CD4-positive, alpha-beta memory T cell (primary cell): ENCODE measurements at regions not wholly inside any gene's neighbourhood (a gene's known extent, or its start where the extent isn't known, plus 50 kb on each side); places are given as distances from the start of the nearest gene placed in this dataset.
A peak's percentile ranks its signal among the peaks of the same experiment; 100 is the strongest.

Source experiments
- CTCF ChIA-PET: fragments of 350-600 bp; sonication (Branson Sonifier 250); formaldehyde crosslinking; loops from one replicate; lab custom pipeline; 2021; ENCODE audit warnings: inconsistent platforms; ENCODE audit not compliant: partially characterized antibody; lab: Charles Lee
- POLR2A ChIA-PET: fragments of 350-600 bp; sonication (Branson Sonifier 250); formaldehyde crosslinking; loops from one replicate; lab custom pipeline; 2021; ENCODE audit not compliant: partially characterized antibody; lab: Charles Lee
- DNase-seq, 5 donors: peaks; one replicate each; pipeline versions ENCODE4 v3.0.0 to v3.0.0-alpha.2; 2020 to 2022; ENCODE audit warnings: mixed read lengths in 1 of 5
- H3K27ac ChIP-seq: one replicate; pipeline ENCODE4 v1.7.0; 2013; ENCODE audit warnings: low read depth, low read length
- H3K27me3 ChIP-seq: 2 replicates; pipeline ENCODE4 v1.7.0; 2013; ENCODE audit warnings: mild to moderate bottlenecking, low read length, moderate library complexity; ENCODE audit not compliant: insufficient read depth
- H3K36me3 ChIP-seq: 2 replicates; pipeline ENCODE4 v1.7.0; 2013; ENCODE audit warnings: mild to moderate bottlenecking, low read length, moderate library complexity; ENCODE audit not compliant: insufficient read depth
- H3K4me1 ChIP-seq: 2 replicates; pipeline ENCODE4 v1.7.0; 2013; ENCODE audit warnings: mild to moderate bottlenecking, low read length, moderate library complexity; ENCODE audit not compliant: insufficient read depth
- H3K4me3 ChIP-seq, 2 donors: one replicate each; pipeline ENCODE4 v1.7.0; 2013; ENCODE audit warnings: low read length in 2 of 2, mild to moderate bottlenecking in 1 of 2
- H3K9me3 ChIP-seq, 2 donors: one replicate each; pipeline ENCODE4 v1.7.0; 2013; ENCODE audit warnings: low read length in 2 of 2, control low read depth in 1 of 2; ENCODE audit not compliant: control insufficient read depth in 1 of 2
- H3K27ac Mint-ChIP-seq, 7 donors: one replicate each; pipeline ENCODE4 v1.8.0; 2020 to 2021; ENCODE audit warnings: mixed read lengths in 7 of 7, mild to moderate bottlenecking in 6 of 7, inconsistent platforms in 3 of 7, moderate library complexity in 3 of 7
- H3K27me3 Mint-ChIP-seq, 2 donors: one replicate each; pipeline ENCODE4 v1.8.0; 2020 to 2021; ENCODE audit warnings: mixed read lengths in 2 of 2
- H3K36me3 Mint-ChIP-seq, 2 donors: one replicate each; pipeline ENCODE4 v1.8.0; 2020 to 2021; ENCODE audit warnings: mixed read lengths in 2 of 2, inconsistent platforms in 1 of 2, mild to moderate bottlenecking in 1 of 2
- H3K4me1 Mint-ChIP-seq, 4 donors: one replicate each; pipeline ENCODE4 v1.8.0; 2020 to 2021; ENCODE audit warnings: mixed read lengths in 4 of 4, mild to moderate bottlenecking in 1 of 4
- H3K4me3 Mint-ChIP-seq, 8 donors: one replicate each; pipeline ENCODE4 v1.8.0; 2020 to 2021; ENCODE audit warnings: mixed read lengths in 8 of 8, mild to moderate bottlenecking in 7 of 8, moderate library complexity in 6 of 8, inconsistent platforms in 3 of 8
- H3K9me3 Mint-ChIP-seq, 8 donors: one replicate each; pipeline ENCODE4 v1.8.0; 2020 to 2021; ENCODE audit warnings: mixed read lengths in 8 of 8, mild to moderate bottlenecking in 5 of 8, inconsistent platforms in 3 of 8, moderate library complexity in 1 of 8
- intact Hi-C: fragments of 100-400 bp; cut with micrococcal nuclease; formaldehyde crosslinking; loops from one replicate; pipeline ENCODE4 v1.15.1; 2023

DNA sequence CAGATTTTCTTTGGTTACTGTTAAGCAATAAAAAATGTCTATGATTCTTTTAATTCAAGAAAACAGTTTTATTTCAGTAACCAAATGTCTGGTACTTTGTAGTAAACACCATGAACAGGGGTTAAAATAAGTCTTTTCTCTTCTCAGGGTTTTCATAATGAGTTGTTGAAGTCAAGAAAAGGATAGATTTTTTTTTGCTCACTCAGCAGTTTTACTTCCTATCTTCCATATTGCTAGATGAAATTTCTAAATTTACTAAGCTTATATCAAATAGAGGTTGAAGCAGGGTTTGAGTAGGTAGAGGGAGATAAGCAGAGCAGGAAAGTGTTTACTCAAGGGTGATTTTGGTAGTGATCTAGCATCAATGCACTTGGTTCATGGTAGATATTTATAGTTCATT is 1031.3 kb downstream of the C4orf33 start:
- DNase-seq = no peak
- no peak overlapping the region for H3K4me3 Mint-ChIP-seq
- peaks cover 0 to 14% (median 6%) of the 10 kb centered on the region in 8 donors for H3K9me3 Mint-ChIP-seq
- no peaks in the 10 kb centered on the region for H3K4me1 ChIP-seq
- no peaks in the 10 kb centered on the region for H3K36me3 ChIP-seq
- no peaks in the 10 kb centered on the region for H3K36me3 Mint-ChIP-seq
- H3K4me3 ChIP-seq = no peak overlapping the region
- ChIA-PET CTCF (no interaction called here), POLR2A (no interaction called here)
- H3K27ac ChIP-seq = no peak overlapping the region
- intact Hi-C loops = no loop called here
- H3K27me3 Mint-ChIP-seq = no peaks in the 10 kb centered on the region
- H3K4me1 Mint-ChIP-seq = no peaks in the 10 kb centered on the region
- no peaks in the 10 kb centered on the region for H3K9me3 ChIP-seq
- no peaks in the 10 kb centered on the region for H3K27me3 ChIP-seq
- H3K27ac Mint-ChIP-seq = no peak overlapping the region

DNA sequence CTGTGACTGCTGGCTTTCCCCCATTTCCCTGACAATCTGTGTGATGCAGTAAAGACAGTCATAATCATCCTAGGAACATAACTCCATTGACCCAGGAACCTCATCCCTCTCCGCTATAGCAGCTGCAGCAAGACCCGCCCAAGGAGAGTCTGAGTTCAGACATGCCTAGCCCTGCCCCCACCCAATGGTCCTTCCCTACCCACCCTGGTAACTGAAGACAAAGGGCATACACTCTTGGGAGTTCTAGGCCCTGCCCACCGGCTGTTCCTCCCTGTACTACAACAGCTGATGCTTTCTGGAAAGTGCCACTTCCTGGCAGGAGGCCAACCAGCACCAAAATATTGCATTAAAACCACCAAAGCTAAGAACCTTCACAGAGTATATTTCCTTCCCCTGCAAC is 1035.6 kb downstream of the C4orf33 start:
- H3K27me3 Mint-ChIP-seq = no peaks in the 10 kb centered on the region
- H3K4me3 Mint-ChIP-seq = no peak overlapping the region
- intact Hi-C loops = no loop called here
- ChIA-PET CTCF (no interaction called here), POLR2A (no interaction called here)
- H3K9me3 ChIP-seq = no peaks in the 10 kb centered on the region
- H3K27ac Mint-ChIP-seq = no peak overlapping the region
- no peaks in the 10 kb centered on the region for H3K4me1 ChIP-seq
- no peak overlapping the region for H3K4me3 ChIP-seq
- peak in 1 of 5 donors; percentile 15 for DNase-seq
- no peaks in the 10 kb centered on the region for H3K27me3 ChIP-seq
- H3K4me1 Mint-ChIP-seq = no peaks in the 10 kb centered on the region
- H3K27ac ChIP-seq = no peak overlapping the region
- H3K36me3 Mint-ChIP-seq = no peaks in the 10 kb centered on the region
- H3K36me3 ChIP-seq = no peaks in the 10 kb centered on the region
- H3K9me3 Mint-ChIP-seq = peaks cover 2 to 23% (median 6%) of the 10 kb centered on the region in 8 donors

DNA sequence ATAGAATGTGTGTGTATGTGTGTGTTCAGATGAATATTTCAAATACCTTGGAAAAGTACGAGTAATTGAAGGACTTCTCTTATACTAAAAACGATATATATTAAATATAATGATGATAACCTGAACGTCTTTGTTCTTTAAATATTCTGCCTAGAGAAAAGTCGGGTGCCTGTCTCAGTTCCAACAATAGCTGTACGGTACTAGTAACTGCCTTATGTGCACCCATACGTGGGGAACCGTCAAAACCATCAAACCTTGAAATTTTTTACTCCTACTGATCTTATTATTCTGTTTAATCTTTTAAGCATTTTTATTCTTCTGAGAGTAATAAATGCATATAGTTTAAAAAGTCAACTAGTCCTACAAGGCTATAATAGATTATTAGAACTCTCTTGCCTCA is 1045.7 kb downstream of the C4orf33 start:
- DNase-seq = no peak
- no peak overlapping the region for H3K27ac Mint-ChIP-seq
- H3K9me3 Mint-ChIP-seq = peaks cover 0 to 5% (median under 1%) of the 10 kb centered on the region in 8 donors
- no peak overlapping the region for H3K4me3 Mint-ChIP-seq
- no peaks in the 10 kb centered on the region for H3K36me3 ChIP-seq
- intact Hi-C loops = no loop called here
- no peaks in the 10 kb centered on the region for H3K4me1 ChIP-seq
- ChIA-PET POLR2A (no interaction called here), CTCF (no interaction called here)
- H3K9me3 ChIP-seq = peaks cover 0 to 3% of the 10 kb centered on the region in 2 donors
- H3K27me3 ChIP-seq = no peaks in the 10 kb centered on the region
- H3K27ac ChIP-seq = no peak overlapping the region
- no peak overlapping the region for H3K4me3 ChIP-seq
- H3K27me3 Mint-ChIP-seq = no peaks in the 10 kb centered on the region
- no peaks in the 10 kb centered on the region for H3K4me1 Mint-ChIP-seq
- H3K36me3 Mint-ChIP-seq = no peaks in the 10 kb centered on the region

DNA sequence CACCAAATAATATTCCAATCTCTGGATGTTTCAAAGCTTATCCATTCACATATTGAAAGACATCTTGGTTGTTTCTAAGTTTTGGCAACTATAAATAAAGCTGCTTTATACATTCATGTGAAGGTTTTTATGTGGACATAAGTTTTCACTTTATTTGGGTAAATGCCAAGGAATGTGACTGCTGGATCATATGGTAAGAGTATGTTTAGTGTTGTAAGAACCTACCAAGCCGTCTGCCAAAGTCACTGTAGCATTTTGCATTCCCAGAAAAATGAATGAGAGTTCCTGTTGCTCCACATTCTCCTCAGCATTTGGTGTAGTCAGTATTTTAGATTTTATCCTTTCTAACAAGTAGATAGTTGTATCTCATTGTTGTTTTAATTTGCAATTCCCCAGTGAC is 1047.7 kb downstream of the C4orf33 start:
- ChIA-PET POLR2A (no interaction called here), CTCF (no interaction called here)
- Mint-ChIP-seq H3K27me3 (no peaks in the 10 kb centered on the region), H3K4me3 (no peak overlapping the region), H3K27ac (no peak overlapping the region), H3K36me3 (no peaks in the 10 kb centered on the region), H3K9me3 (peaks cover 0 to 5% (median 3%) of the 10 kb centered on the region in 8 donors), H3K4me1 (no peaks in the 10 kb centered on the region)
- Histone ChIP-seq H3K36me3 (no peaks in the 10 kb centered on the region), H3K4me3 (no peak overlapping the region), H3K9me3 (peaks cover 0 to 3% of the 10 kb centered on the region in 2 donors), H3K4me1 (no peaks in the 10 kb centered on the region), H3K27ac (no peak overlapping the region), H3K27me3 (no peaks in the 10 kb centered on the region)
- intact Hi-C loops = no loop called here
- DNase-seq = no peak

DNA sequence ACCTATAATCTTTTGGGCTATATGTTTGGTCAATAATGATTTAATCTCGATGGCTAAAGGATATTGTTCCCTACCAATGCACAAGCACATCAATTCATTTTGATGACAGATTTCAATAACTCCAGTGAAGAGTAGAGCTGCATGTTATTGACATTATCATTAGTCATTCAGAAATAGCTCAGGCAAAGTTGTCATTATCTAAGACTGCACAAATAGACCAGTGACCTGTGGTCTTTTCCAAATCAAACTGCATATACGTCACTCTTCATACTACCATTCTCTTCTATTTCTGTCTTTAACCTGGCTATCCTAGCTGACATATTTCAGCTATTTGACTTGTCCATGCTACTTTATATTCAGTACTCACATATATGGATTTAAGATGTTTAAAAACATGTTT is 1050.8 kb downstream of the C4orf33 start:
- Mint-ChIP-seq H3K9me3 (peaks cover 0 to 23% (median 3%) of the 10 kb centered on the region in 8 donors), H3K27ac (no peak overlapping the region), H3K27me3 (no peaks in the 10 kb centered on the region), H3K4me3 (no peak overlapping the region), H3K36me3 (no peaks in the 10 kb centered on the region), H3K4me1 (no peaks in the 10 kb centered on the region)
- Histone ChIP-seq H3K4me1 (no peaks in the 10 kb centered on the region), H3K9me3 (peaks cover 0 to 3% of the 10 kb centered on the region in 2 donors), H3K27ac (no peak overlapping the region), H3K27me3 (no peaks in the 10 kb centered on the region), H3K36me3 (no peaks in the 10 kb centered on the region), H3K4me3 (no peak overlapping the region)
- DNase-seq = no peak
- CTCF ChIA-PET = no interaction called here
- intact Hi-C loops = no loop called here
- POLR2A ChIA-PET = no interaction called here

DNA sequence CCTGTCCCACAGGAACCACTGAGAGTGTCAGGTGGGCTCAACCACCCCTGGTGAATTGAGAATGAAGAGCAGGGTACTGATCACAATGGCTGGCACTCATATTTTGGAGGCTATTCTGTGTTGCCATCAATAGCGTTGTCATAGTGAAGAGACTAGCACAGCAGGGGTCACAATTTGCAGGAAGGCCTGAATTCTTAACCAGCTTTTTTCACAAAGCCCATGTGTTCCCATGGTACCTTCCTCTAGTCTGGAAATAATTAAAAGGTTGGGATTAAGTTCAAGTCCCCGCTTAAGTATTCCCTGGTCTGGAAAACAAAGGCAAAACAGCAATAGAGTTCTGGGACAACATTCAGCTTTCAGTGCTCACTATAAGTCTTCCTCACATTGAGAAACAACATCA is 1051.7 kb downstream of the C4orf33 start:
- Histone ChIP-seq H3K9me3 (peaks cover 0 to 3% of the 10 kb centered on the region in 2 donors), H3K36me3 (no peaks in the 10 kb centered on the region), H3K27ac (no peak overlapping the region), H3K27me3 (no peaks in the 10 kb centered on the region), H3K4me3 (no peak overlapping the region), H3K4me1 (no peaks in the 10 kb centered on the region)
- no peaks in the 10 kb centered on the region for H3K4me1 Mint-ChIP-seq
- CTCF ChIA-PET = no interaction called here
- peaks cover 0 to 27% (median 3%) of the 10 kb centered on the region in 8 donors for H3K9me3 Mint-ChIP-seq
- no peak overlapping the region for H3K4me3 Mint-ChIP-seq
- H3K36me3 Mint-ChIP-seq = no peaks in the 10 kb centered on the region
- H3K27ac Mint-ChIP-seq = no peak overlapping the region
- H3K27me3 Mint-ChIP-seq = no peaks in the 10 kb centered on the region
- DNase-seq = no peak
- POLR2A ChIA-PET = no interaction called here
- intact Hi-C loops = no loop called here

DNA sequence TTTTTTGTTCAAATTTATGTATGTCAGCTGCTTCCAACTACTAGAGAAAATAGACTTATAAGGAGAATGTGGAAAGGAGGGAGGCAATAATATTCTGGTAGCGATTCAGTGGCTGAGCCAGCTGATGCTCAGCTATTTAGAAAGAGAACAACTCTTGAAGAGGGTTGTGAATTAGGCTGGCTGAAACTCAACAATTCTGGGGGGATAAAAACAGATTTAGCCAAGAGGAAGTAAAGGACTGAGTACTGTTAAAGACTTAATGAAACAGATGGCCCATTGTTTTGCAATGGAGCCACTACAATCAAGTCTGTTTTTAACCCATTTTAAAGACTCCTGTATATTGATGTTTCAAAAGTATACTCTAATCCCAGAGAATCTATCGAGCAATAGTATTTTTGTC is 1058.9 kb downstream of the C4orf33 start:
- Mint-ChIP-seq H3K27me3 (no peaks in the 10 kb centered on the region), H3K4me3 (no peak overlapping the region), H3K9me3 (peaks cover 3 to 30% (median 8%) of the 10 kb centered on the region in 8 donors), H3K27ac (no peak overlapping the region), H3K36me3 (no peaks in the 10 kb centered on the region), H3K4me1 (no peaks in the 10 kb centered on the region)
- CTCF ChIA-PET = no interaction called here
- no peaks in the 10 kb centered on the region for H3K9me3 ChIP-seq
- H3K27me3 ChIP-seq = no peaks in the 10 kb centered on the region
- intact Hi-C loops = no loop called here
- H3K4me3 ChIP-seq = no peak overlapping the region
- POLR2A ChIA-PET = no interaction called here
- H3K27ac ChIP-seq = no peak overlapping the region
- DNase-seq = no peak
- H3K4me1 ChIP-seq = no peaks in the 10 kb centered on the region
- no peaks in the 10 kb centered on the region for H3K36me3 ChIP-seq

DNA sequence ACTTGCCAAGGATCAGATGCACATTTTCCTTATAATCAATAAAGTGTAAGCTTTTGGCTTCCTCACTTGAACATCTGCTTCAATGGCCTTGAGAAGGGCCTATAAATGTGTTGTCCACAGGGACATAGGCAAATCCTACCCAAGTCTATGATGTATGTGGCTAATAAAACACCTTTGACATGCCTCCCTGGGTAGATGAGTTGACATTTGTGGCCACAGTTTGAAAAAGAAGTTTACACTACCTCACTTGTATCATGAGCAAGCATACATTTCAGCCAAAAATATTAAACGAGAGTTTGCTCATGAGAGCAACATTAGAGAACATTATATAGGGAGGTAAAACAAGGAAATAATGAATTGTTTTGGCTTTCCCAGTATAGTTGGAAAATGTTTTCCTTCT is 1067.7 kb downstream of the C4orf33 start:
- H3K9me3 ChIP-seq = no peaks in the 10 kb centered on the region
- H3K27ac ChIP-seq = no peak overlapping the region
- CTCF ChIA-PET = no interaction called here
- intact Hi-C loops = no loop called here
- DNase-seq = no peak
- Mint-ChIP-seq H3K27ac (no peak overlapping the region), H3K4me1 (no peaks in the 10 kb centered on the region), H3K27me3 (no peaks in the 10 kb centered on the region), H3K4me3 (no peak overlapping the region), H3K9me3 (peaks cover 0 to 15% (median 7%) of the 10 kb centered on the region in 8 donors), H3K36me3 (no peaks in the 10 kb centered on the region)
- no peaks in the 10 kb centered on the region for H3K36me3 ChIP-seq
- no peaks in the 10 kb centered on the region for H3K27me3 ChIP-seq
- H3K4me3 ChIP-seq = no peak overlapping the region
- no peaks in the 10 kb centered on the region for H3K4me1 ChIP-seq
- POLR2A ChIA-PET = no interaction called here
